NCI-H187 treated with DMSO at 0.1 percent for 48 hours (cell line): ENCODE measurements at regions not wholly inside any gene's neighbourhood (a gene's known extent, or its start where the extent isn't known, plus 50 kb on each side); places are given as distances from the start of the nearest gene placed in this dataset.
"Not testable (repeated sequence)": the region's sequence is repeated elsewhere in the genome, so short reads cannot be mapped to it uniquely, and the experiment has no call there.

Experiments used
- DNase-seq: peaks from one replicate; lab custom pipeline; 2025; lab: John Stamatoyannopoulos, UW

GRCh38 chr7:13581097-13581496, 408.4 kb downstream of the ETV1 start:
- no peak for DNase-seq

- DNase-seq: no peak
These were observed 395.6 kb downstream of the ETV1 start for GRCh38 chr7:13593854-13594253.

- DNase-seq: no peak
These were observed 387.4 kb downstream of the ETV1 start for GRCh38 chr7:13602036-13602435.

- DNase-seq: no peak
These were observed 386.4 kb downstream of the ETV1 start for GRCh38 chr7:13603016-13603415.

GRCh38 chr7:13603661-13604060, 385.8 kb downstream of the ETV1 start:
- DNase-seq: no peak

GRCh38 chr7:13604178-13604577, 385.3 kb downstream of the ETV1 start:
- no peak for DNase-seq

- no peak for DNase-seq
These were observed 379.1 kb downstream of the ETV1 start for GRCh38 chr7:13610372-13610771.

GRCh38 chr7:13615679-13616078, 373.8 kb downstream of the ETV1 start:
- no peak for DNase-seq

GRCh38 chr7:13627455-13627854, 362.0 kb downstream of the ETV1 start:
- DNase-seq: no peak

GRCh38 chr7:13628239-13629001, 361.0 kb downstream of the ETV1 start:
- DNase-seq: no peak

- not testable (repeated sequence) for DNase-seq
These were observed 358.0 kb downstream of the ETV1 start for GRCh38 chr7:13631207-13632049.

GRCh38 chr7:13633857-13634256, 355.6 kb downstream of the ETV1 start:
- no peak for DNase-seq

GRCh38 chr7:13639396-13639795, 350.1 kb downstream of the ETV1 start:
- no peak for DNase-seq

GRCh38 chr7:13641714-13642113, 347.8 kb downstream of the ETV1 start:
- DNase-seq: no peak

GRCh38 chr7:13651167-13651566, 338.3 kb downstream of the ETV1 start:
- DNase-seq: no peak

GRCh38 chr7:13656330-13656729, 333.1 kb downstream of the ETV1 start:
- no peak for DNase-seq

GRCh38 chr7:13673290-13673689, 316.2 kb downstream of the ETV1 start:
- DNase-seq: no peak

- no peak for DNase-seq
These were observed 306.8 kb downstream of the ETV1 start for GRCh38 chr7:13682626-13683025.

GRCh38 chr7:13687500-13687899, 302.0 kb downstream of the ETV1 start:
- DNase-seq: peak; percentile 57

- no peak for DNase-seq
These were observed 296.9 kb downstream of the ETV1 start for GRCh38 chr7:13692548-13692947.

- DNase-seq: no peak
These were observed 287.2 kb downstream of the ETV1 start for GRCh38 chr7:13702251-13702650.

- DNase-seq: no peak
These were observed 280.8 kb downstream of the ETV1 start for GRCh38 chr7:13708670-13709069.

- no peak for DNase-seq
These were observed 276.4 kb downstream of the ETV1 start for GRCh38 chr7:13713092-13713491.
